Stomach (tissue), 4 donors: ENCODE measurements at regions not wholly inside any gene's neighbourhood (a gene's known extent, or its start where the extent isn't known, plus 50 kb on each side); places are given as distances from the start of the nearest gene placed in this dataset.

Experiments used
- CTCF ChIP-seq, 7 experiments: fragments of 450-650 bp in 4 of 7; fragments of 200-600 bp in 3 of 7; sonication (generic) in 3 of 7; IDR thresholded peaks; one replicate each; pipeline ENCODE4 v1.5.1; 2016 to 2019; ENCODE audit warnings: antibody characterized with exemption in 7 of 7, control low read depth in 2 of 7, mild to moderate bottlenecking in 1 of 7
- EP300 ChIP-seq: sonication (generic); formaldehyde crosslinking; IDR thresholded peaks from one replicate; pipeline ENCODE4 v1.6.1; 2017; ENCODE audit warnings: antibody characterized with exemption
- POLR2A ChIP-seq, 4 donors: fragments of 450-650 bp; IDR thresholded peaks; one replicate each; pipeline ENCODE4 v1.6.1; 2016; ENCODE audit warnings: antibody characterized with exemption in 4 of 4, control low read depth in 2 of 4, mild to moderate bottlenecking in 1 of 4, moderate library complexity in 1 of 4
- POLR2AphosphoS5 ChIP-seq, 3 donors: sonication (generic); formaldehyde crosslinking; IDR thresholded peaks; one replicate each; pipeline ENCODE4 v1.6.1; 2016; ENCODE audit warnings: antibody characterized with exemption in 3 of 3

GRCh38 chr20:23254505-23254904 is 96.1 kb upstream of the NXT1 start:
- TF ChIP-seq CTCF (IDR thresholded peaks at IDR 0.05) (no peak), POLR2A (IDR thresholded peaks at IDR 0.05) (no peak), EP300 (no peak), POLR2AphosphoS5 (IDR thresholded peaks at IDR 0.05) (no peak)
